ENCODE measurements at regions not wholly inside any gene's neighbourhood (a gene's known extent, or its start where the extent isn't known, plus 50 kb on each side); places are given as distances from the start of the nearest gene placed in this dataset.

- Mint-ChIP-seq H3K27ac (peak overlapping the region; percentile 12), H3K4me1 (peaks cover 7% of the 10 kb centered on the region), H3K36me3 (no peaks in the 10 kb centered on the region), H3K9me3 (no peaks in the 10 kb centered on the region), H3K27me3 (peaks cover 7% of the 10 kb centered on the region), H3K4me3 (no peak overlapping the region)
Measured at GRCh38 chr7:1286946-1287645, 54.4 kb downstream of the UNCX start.

DNA sequence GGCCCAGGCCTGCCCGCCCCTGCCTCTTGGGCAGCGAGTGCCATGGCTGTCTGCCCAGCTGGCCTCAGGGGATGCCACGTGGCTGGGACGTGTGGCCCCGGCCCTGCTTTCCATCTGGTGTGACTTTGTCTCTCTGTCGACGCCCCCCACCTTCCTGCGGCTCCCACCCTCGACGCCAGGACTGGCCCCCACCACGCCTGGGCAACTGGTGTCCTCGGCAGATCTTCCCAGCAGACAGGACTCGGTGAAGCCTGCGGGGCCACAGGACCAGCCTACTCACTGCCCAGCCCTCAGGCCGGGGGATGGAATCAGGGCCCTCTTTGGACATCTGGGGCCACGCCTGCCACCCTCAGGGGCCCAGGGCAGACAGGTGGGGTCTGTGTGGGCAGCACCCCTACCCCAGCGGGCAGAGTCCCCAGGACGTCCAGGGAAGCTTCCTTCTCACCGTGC lies 55.1 kb downstream of the UNCX start:
- H3K36me3 Mint-ChIP-seq: no peaks in the 10 kb centered on the region

DNA sequence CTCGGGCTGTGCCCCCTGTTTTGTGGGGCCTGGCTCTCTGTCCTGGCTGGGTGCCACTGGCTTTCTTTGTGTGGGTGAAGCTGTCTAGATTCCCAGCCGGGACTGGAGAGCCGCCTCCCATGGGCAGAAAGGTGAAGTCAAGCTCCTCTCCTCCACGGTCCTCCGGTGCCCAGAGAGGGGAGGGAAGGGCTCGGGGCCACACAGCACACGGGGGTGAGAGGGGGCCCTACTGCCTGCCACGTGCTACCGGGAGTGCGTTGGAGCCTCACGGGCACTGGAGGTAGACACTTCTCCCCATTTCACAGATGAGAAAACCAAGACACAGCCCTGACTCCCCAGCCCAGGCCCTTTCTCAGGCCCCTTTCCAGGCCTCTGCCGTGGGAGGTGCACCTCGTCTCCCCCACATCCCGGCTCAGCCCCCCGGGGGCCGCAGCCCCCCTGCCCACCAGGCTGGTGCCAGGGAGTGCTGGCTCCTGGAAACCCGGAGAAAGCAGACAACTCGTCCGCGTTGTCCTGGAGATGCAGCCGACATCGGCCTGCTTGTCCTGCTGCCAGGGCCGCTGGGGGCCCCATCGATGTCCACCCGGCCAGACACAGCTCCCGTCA lies 55.8 kb downstream of the UNCX start:
- no peak overlapping the region for H3K27ac Mint-ChIP-seq
- no peak overlapping the region for H3K4me3 Mint-ChIP-seq
- H3K27me3 Mint-ChIP-seq: peaks cover 7% of the 10 kb centered on the region
- H3K36me3 Mint-ChIP-seq: no peaks in the 10 kb centered on the region
- H3K9me3 Mint-ChIP-seq: no peaks in the 10 kb centered on the region
- H3K4me1 Mint-ChIP-seq: peaks cover 7% of the 10 kb centered on the region

More for the DNA sequence above, 55.1 kb downstream of the UNCX start:
- peaks cover 7% of the 10 kb centered on the region for H3K27me3 Mint-ChIP-seq
- peaks cover 7% of the 10 kb centered on the region for H3K4me1 Mint-ChIP-seq
- H3K4me3 Mint-ChIP-seq: no peak overlapping the region
- H3K9me3 Mint-ChIP-seq: no peaks in the 10 kb centered on the region
- H3K27ac Mint-ChIP-seq: no peak overlapping the region

GRCh38 chr7:1288996-1289551 lies 56.4 kb downstream of the UNCX start:
- no peaks in the 10 kb centered on the region for H3K36me3 Mint-ChIP-seq
- H3K27ac Mint-ChIP-seq: no peak overlapping the region
- H3K4me1 Mint-ChIP-seq: peaks cover 7% of the 10 kb centered on the region
- H3K4me3 Mint-ChIP-seq: no peak overlapping the region
- peaks cover 7% of the 10 kb centered on the region for H3K27me3 Mint-ChIP-seq
- no peaks in the 10 kb centered on the region for H3K9me3 Mint-ChIP-seq

DNA sequence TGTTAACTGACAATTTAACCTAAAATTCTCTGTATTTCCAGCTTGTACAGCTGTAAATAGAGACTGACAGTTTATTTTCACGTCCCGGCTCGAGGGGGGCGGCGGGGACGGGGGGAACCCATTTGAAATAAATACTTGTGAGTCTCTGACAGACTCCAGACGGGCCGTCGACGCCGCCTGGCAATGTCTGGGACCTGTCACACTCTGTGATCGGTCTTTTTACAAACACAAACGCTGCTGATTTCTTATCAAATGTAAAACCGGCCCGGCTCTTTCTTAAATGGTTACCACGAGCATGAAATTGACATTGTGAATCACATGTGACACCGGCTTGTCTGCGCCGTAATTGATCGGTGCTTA lies 57.0 kb downstream of the UNCX start:
- H3K4me3 Mint-ChIP-seq: peak overlapping the region; percentile 86
- peaks cover 7% of the 10 kb centered on the region for H3K4me1 Mint-ChIP-seq
- H3K36me3 Mint-ChIP-seq: no peaks in the 10 kb centered on the region
- no peaks in the 10 kb centered on the region for H3K9me3 Mint-ChIP-seq
- no peak overlapping the region for H3K27ac Mint-ChIP-seq
- H3K27me3 Mint-ChIP-seq: peaks cover 7% of the 10 kb centered on the region

DNA sequence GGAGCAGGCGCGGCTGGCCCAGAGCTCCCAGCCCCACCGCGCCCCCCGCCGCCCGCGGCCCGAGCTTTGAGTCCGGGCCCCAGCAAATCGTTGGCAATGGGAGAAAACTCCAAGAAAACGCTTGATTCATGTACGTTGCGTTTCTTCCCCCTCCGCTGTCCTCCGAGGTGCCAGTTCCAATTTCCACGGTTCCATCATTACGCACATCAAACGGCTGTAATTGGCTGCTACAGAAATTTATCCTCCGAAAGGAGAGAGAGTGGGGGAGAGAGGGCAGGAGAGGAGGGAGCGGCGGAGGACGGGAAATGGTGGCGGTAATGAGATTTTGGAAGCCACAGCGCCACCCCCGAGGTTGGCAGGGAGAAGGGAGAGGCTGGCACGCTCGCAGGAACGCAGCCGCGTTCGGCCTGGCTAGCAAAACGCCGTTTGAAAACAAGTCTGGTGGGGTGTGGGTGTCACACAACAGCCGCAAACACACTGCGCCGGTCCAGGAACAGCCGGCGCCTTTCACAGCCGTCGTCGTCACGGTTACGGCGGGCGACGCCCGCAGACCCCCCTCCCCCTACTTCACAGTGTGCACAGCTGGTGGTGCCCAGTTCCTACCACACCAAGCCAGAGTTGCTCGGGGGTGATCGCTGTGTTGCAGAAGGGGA lies 57.5 kb downstream of the UNCX start:
- Mint-ChIP-seq H3K36me3 (no peaks in the 10 kb centered on the region), H3K4me3 (peak overlapping the region; percentile 86), H3K27me3 (peaks cover 7% of the 10 kb centered on the region), H3K9me3 (no peaks in the 10 kb centered on the region), H3K4me1 (peaks cover 7% of the 10 kb centered on the region), H3K27ac (no peak overlapping the region)

DNA sequence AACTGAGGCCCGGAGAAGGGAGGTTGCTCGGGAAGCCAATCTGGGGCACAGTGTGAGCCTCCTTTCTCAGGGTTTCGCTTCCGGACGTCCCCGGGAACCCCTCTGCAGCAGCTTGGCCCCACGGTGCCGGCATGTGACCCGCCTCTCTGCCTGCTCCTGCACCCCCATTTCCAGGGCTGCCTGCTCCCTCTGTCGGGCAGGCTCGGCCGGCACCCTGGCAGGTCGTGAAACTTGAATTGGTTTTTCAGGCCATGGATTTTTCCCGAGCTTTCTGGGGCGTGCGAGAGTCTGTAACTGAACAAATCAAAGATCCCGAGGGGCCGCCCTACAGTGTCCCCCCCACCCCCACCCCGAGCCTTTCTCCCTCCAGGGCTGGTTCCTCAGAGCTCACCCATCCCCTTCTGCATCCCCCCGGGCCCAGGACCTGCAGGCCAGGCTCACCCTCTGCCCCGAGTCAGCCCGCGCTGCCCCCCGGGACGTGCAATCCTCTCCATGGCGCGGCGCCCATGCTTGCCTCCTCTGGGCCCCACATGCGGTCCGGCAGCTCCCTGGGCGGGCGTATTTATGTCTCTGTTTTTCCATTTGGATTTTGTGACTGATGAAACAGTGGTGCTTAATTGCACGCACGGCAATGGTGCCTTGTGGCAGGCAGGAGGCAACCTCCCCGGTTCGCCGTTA lies 58.1 kb downstream of the UNCX start:
- peak overlapping the region; percentile 86 for H3K4me3 Mint-ChIP-seq
- H3K36me3 Mint-ChIP-seq: no peaks in the 10 kb centered on the region
- peaks cover 7% of the 10 kb centered on the region for H3K4me1 Mint-ChIP-seq
- peaks cover 7% of the 10 kb centered on the region for H3K27me3 Mint-ChIP-seq
- no peaks in the 10 kb centered on the region for H3K9me3 Mint-ChIP-seq
- no peak overlapping the region for H3K27ac Mint-ChIP-seq

DNA sequence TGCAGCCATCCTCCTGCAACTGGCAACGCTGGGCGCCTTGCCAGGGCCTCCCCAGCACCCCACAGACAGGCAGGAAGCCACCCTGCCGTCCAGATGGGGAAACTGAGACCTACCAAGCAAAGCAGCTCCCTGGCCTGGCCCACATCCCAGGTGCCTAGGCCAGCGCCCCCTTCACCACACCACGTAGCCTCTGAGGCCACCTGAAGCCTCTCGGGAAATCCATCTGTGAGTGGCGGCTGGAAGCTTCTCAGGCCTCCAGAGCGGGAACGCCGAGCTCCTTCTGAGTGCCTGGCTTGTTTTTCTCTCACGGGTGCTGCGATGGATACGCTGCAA lies 58.7 kb downstream of the UNCX start:
- no peak overlapping the region for H3K27ac Mint-ChIP-seq
- peaks cover 7% of the 10 kb centered on the region for H3K27me3 Mint-ChIP-seq
- H3K4me3 Mint-ChIP-seq: peak overlapping the region; percentile 68
- no peaks in the 10 kb centered on the region for H3K36me3 Mint-ChIP-seq
- H3K4me1 Mint-ChIP-seq: peaks cover 7% of the 10 kb centered on the region
- no peaks in the 10 kb centered on the region for H3K9me3 Mint-ChIP-seq

DNA sequence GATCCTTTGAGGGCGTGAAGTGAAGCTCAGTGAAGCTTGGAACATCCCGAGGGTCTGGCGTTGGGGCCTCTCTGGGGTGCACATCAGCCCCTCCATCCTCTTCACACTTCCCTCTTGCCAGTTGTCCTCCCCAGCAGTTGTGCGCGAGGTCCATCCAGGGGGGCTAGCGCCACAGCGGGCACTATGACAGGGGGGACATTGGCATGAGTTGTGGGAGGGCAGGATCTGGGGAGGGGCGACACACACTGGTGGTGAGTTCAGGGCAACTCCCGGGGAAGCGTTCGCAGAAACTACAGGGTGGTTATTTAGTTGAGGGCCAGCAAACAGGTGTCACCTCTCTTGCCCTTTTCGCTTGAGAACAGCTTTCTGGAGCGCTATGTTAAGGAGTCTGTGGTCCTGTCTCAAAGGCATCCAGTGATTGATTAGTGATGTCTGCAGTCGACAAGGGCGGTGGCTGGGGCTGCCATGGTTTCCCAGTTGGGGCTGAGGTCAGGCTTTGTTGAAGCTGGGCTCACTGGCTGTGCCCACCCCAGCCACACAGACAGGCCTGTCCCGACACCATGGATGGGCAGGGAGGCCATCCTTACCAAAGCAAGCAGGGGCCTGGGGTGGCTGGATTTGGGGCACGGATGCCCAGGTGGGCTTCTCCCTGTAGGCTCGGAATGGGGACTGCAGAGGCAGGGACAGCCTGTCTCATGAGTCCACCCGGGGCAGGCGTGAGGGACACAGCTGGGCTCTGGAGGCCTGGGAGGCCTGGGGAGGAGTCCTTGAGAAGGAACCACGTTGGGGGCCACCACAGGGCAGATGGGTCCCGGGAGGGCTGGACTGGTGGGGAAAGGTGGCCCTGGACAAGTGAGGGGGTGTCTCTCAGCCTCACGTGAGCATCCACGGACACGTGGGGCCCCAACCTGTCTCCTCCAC lies 59.4 kb downstream of the UNCX start:
- no peaks in the 10 kb centered on the region for H3K9me3 Mint-ChIP-seq
- H3K4me3 Mint-ChIP-seq: no peak overlapping the region
- H3K27ac Mint-ChIP-seq: no peak overlapping the region
- H3K27me3 Mint-ChIP-seq: peaks cover 10% of the 10 kb centered on the region
- H3K4me1 Mint-ChIP-seq: peaks cover 7% of the 10 kb centered on the region
- H3K36me3 Mint-ChIP-seq: no peaks in the 10 kb centered on the region

- no peak overlapping the region for H3K27ac Mint-ChIP-seq
- H3K27me3 Mint-ChIP-seq: peaks cover 13% of the 10 kb centered on the region
- H3K36me3 Mint-ChIP-seq: no peaks in the 10 kb centered on the region
- H3K9me3 Mint-ChIP-seq: no peaks in the 10 kb centered on the region
- peaks cover 7% of the 10 kb centered on the region for H3K4me1 Mint-ChIP-seq
- no peak overlapping the region for H3K4me3 Mint-ChIP-seq
Measured at GRCh38 chr7:1292972-1293830, 60.5 kb downstream of the UNCX start.

GRCh38 chr7:1293950-1294411 lies 61.3 kb downstream of the UNCX start:
- Mint-ChIP-seq H3K36me3 (no peaks in the 10 kb centered on the region), H3K9me3 (no peaks in the 10 kb centered on the region), H3K27me3 (peaks cover 13% of the 10 kb centered on the region), H3K4me1 (peaks cover 7% of the 10 kb centered on the region), H3K27ac (no peak overlapping the region), H3K4me3 (no peak overlapping the region)

DNA sequence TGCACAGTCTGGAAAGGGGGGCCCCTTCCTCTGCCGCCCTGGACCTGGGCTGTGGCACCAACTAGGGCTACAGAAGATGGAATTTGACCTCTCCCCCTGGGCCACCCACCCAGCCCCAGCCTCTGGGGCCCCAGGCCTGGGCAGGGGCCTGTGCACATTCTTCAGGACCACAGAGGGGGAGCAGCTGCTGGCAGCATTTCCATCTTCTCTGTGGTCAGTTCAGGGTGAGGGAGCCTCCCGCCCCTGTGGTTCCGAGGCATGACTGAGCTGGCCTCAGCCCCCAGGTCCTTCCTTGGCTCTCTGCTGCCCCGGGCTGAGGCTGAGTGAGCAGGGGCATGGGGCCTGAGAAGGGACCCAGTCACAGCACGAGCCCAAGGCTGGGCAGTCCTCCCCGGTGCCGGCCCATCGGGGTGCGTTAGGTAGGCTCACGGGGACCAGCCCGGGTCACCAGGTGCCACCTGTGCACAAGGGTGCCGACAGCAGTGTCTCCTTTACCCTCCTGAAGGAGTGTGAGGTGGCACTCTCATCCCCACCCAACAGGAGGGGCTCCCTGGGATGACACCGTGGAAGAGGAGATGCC lies 63.2 kb downstream of the UNCX start:
- no peak overlapping the region for H3K4me3 Mint-ChIP-seq
- no peaks in the 10 kb centered on the region for H3K4me1 Mint-ChIP-seq

GRCh38 chr7:1296356-1296981 lies 63.8 kb downstream of the UNCX start:
- Mint-ChIP-seq H3K9me3 (no peaks in the 10 kb centered on the region), H3K27ac (no peak overlapping the region), H3K36me3 (no peaks in the 10 kb centered on the region), H3K4me3 (no peak overlapping the region), H3K4me1 (no peaks in the 10 kb centered on the region), H3K27me3 (peaks cover 9% of the 10 kb centered on the region)

More for the DNA sequence above, 63.2 kb downstream of the UNCX start:
- Mint-ChIP-seq H3K27ac (no peak overlapping the region), H3K27me3 (peaks cover 11% of the 10 kb centered on the region), H3K36me3 (no peaks in the 10 kb centered on the region), H3K9me3 (no peaks in the 10 kb centered on the region)
